B cell (primary cell): ENCODE measurements at regions not wholly inside any gene's neighbourhood (a gene's known extent, or its start where the extent isn't known, plus 50 kb on each side); places are given as distances from the start of the nearest gene placed in this dataset.

Source experiments
- ATAC-seq: fragments of 200-7000 bp; cut with Tn5 transposase; one replicate; pipeline ENCODE4 v1.10.0; 2021; ENCODE audit warnings: low read depth, mild to moderate bottlenecking, moderate number of reproducible peaks, moderate library complexity
- CTCF ChIA-PET: fragments of 350-600 bp; sonication (Branson Sonifier 250); formaldehyde crosslinking; loops from one replicate; lab custom pipeline; 2021; ENCODE audit warnings: antibody characterized with exemption, inconsistent platforms; lab: Charles Lee
- POLR2A ChIA-PET: fragments of 350-600 bp; sonication (Branson Sonifier 250); formaldehyde crosslinking; loops from one replicate; lab custom pipeline; 2021; ENCODE audit warnings: antibody characterized with exemption; lab: Charles Lee
- DNase-seq: peaks from one replicate; pipeline ENCODE4 v3.0.0; 2013
- H2AFZ ChIP-seq: 2 replicates; pipeline ENCODE4 v1.6.1; 2012; ENCODE audit warnings: mild to moderate bottlenecking, low read depth, low read length; ENCODE audit not compliant: insufficient read depth, poor library complexity, severe bottlenecking
- H3K27ac ChIP-seq, 2 donors: 1 replicate in 1 of 2; 2 replicates in 1 of 2; pipeline ENCODE4 v1.5.1; 2012 to 2013; ENCODE audit warnings: low read length in 2 of 2, mild to moderate bottlenecking in 2 of 2, moderate library complexity in 1 of 2
- H3K27me3 ChIP-seq, 4 experiments: fragments of 200-600 bp in 1 of 4; sonication (generic) in 1 of 4; replicated peaks in 1 of 4; 1 replicate in 2 of 4; 2 replicates in 2 of 4; pipeline versions ENCODE4 v1.6.1 to v1.7.0; 2013 to 2016; ENCODE audit warnings: low read length in 3 of 4, mild to moderate bottlenecking in 2 of 4, mixed read lengths in 1 of 4, moderate library complexity in 1 of 4; ENCODE audit not compliant: insufficient read depth in 4 of 4, control insufficient read depth in 3 of 4; ENCODE audit errors: control extremely low read depth in 1 of 4
- H3K36me3 ChIP-seq, 2 experiments: replicated peaks in 1 of 2; 1 replicate in 1 of 2; 2 replicates in 1 of 2; pipeline versions ENCODE4 v1.6.1 to v1.7.1; 2013; ENCODE audit warnings: low read length in 1 of 2; ENCODE audit not compliant: insufficient read depth in 2 of 2, control insufficient read depth in 1 of 2; ENCODE audit errors: control extremely low read depth in 1 of 2, extremely low read depth in 1 of 2
- H3K4me1 ChIP-seq, 2 donors: fragments of 200-600 bp in 1 of 2; sonication (generic) in 1 of 2; 1 replicate in 1 of 2; 2 replicates in 1 of 2; pipeline versions ENCODE4 v1.5.1 to v1.6.1; 2013 to 2017; ENCODE audit warnings: low read length in 2 of 2; ENCODE audit not compliant: control insufficient read depth in 2 of 2, insufficient read depth in 2 of 2
- H3K4me2 ChIP-seq: replicated peaks from 2 replicates; pipeline ENCODE3; 2012; ENCODE audit warnings: mild to moderate bottlenecking, low read depth, low read length; ENCODE audit not compliant: poor library complexity, severe bottlenecking
- H3K4me3 ChIP-seq, 5 experiments: fragments of 200-600 bp in 1 of 5; sonication (generic) in 1 of 5; 1 replicate in 3 of 5; 2 replicates in 2 of 5; pipeline versions ENCODE4 v1.5.1 to v1.7.0; 2011 to 2016; ENCODE audit warnings: low read length in 4 of 5, mild to moderate bottlenecking in 4 of 5, low read depth in 2 of 5, control low read depth in 1 of 5, moderate library complexity in 1 of 5; ENCODE audit not compliant: insufficient read depth in 1 of 5; ENCODE audit errors: control extremely low read depth in 1 of 5, extremely low read depth in 1 of 5
- H3K79me2 ChIP-seq: fragments of 200-600 bp; sonication (generic); one replicate; pipeline ENCODE4 v1.6.0; 2016; ENCODE audit warnings: low read length; ENCODE audit not compliant: control insufficient read depth, insufficient read depth
- H3K9ac ChIP-seq: fragments of 200-600 bp; sonication (generic); 2 replicates; pipeline ENCODE4 v1.6.1; 2017; ENCODE audit warnings: mild to moderate bottlenecking, low read length, moderate library complexity
- H3K9me3 ChIP-seq, 3 donors: one replicate each; pipeline versions ENCODE4 v1.6.1 to v1.7.1; 2013; ENCODE audit warnings: low read length in 2 of 3; ENCODE audit not compliant: control insufficient read depth in 2 of 3, insufficient read depth in 1 of 3; ENCODE audit errors: control extremely low read depth in 1 of 3
- H4K20me1 ChIP-seq: 2 replicates; pipeline ENCODE4 v1.6.0; 2012; ENCODE audit warnings: mild to moderate bottlenecking, low read length; ENCODE audit not compliant: insufficient read depth, control insufficient read depth, poor library complexity, severe bottlenecking
- H3K27ac Mint-ChIP-seq: one replicate; pipeline ENCODE4 v1.8.0; 2021; ENCODE audit warnings: mixed read lengths
- H3K27me3 Mint-ChIP-seq: one replicate; pipeline ENCODE4 v1.8.0; 2021; ENCODE audit warnings: mixed read lengths
- H3K4me1 Mint-ChIP-seq: one replicate; pipeline ENCODE4 v1.8.0; 2021; ENCODE audit warnings: mixed read lengths
- H3K4me3 Mint-ChIP-seq: one replicate; pipeline ENCODE4 v1.8.0; 2021; ENCODE audit warnings: mixed read lengths
- H3K9me3 Mint-ChIP-seq: one replicate; pipeline ENCODE4 v1.8.0; 2022; ENCODE audit warnings: mixed read lengths; ENCODE audit not compliant: insufficient read depth
- EZH2 ChIP-seq: IDR thresholded peaks from 2 replicates; pipeline ENCODE4 v1.6.1; 2012; ENCODE audit warnings: borderline replicate concordance, low read depth, mild to moderate bottlenecking, moderate library complexity, low read length; ENCODE audit not compliant: insufficient read depth, poor library complexity, severe bottlenecking
- WGBS: methylation state at CpG from one replicate; pipeline ENCODE4 v1.1.5; 2013; ENCODE audit warnings: missing lambda C conversion rate; ENCODE audit not compliant: insufficient coverage; 5-methylcytosine and 5-hydroxymethylcytosine counted together
- intact Hi-C: fragments of 100-400 bp; cut with micrococcal nuclease; formaldehyde crosslinking; loops from one replicate; pipeline ENCODE4 v1.10.0; 2022
- TF ChIP-seq, protein P1 (sequence below): fragments of 200-600 bp; IDR thresholded peaks from one replicate; pipeline ENCODE4 v1.8.0; 2022; ENCODE audit warnings: antibody characterized with exemption, mild to moderate bottlenecking

DNA sequence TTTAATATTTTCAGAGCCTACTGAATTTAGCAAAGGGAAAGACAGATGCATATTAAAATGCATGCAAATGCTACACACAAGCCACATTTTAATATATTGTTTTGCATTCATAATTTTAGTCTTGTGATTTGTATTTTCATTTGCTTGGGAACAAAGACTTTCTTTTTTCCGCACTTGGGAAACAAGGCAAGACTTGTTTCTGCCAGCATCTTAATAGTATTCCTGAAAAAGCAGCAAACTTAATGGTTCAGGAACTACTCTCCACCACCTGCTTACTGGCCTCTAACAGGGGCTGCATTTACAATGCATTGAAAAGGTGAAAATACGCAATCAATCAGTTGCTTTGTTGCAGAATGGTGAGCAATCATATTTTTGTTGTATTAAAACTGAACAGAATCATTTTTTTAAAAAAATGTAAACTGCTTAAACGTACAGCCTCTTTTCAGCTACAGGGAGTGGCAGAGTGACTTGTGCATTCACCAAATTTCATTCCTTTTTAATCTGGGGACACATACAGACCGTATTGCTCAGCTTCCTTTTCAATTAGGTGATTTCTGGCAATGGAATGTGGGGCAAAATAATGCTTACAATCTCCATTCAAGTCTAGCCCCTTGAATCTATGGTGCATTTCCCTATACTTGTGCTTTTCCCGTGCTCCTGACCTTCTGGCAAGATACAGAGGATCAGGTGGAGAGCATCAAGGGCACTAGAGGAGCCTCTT, 144.1 kb upstream of the BTG1 start:
- no peak for TF ChIP-seq EZH2
- TF ChIP-seq, protein P1, sequence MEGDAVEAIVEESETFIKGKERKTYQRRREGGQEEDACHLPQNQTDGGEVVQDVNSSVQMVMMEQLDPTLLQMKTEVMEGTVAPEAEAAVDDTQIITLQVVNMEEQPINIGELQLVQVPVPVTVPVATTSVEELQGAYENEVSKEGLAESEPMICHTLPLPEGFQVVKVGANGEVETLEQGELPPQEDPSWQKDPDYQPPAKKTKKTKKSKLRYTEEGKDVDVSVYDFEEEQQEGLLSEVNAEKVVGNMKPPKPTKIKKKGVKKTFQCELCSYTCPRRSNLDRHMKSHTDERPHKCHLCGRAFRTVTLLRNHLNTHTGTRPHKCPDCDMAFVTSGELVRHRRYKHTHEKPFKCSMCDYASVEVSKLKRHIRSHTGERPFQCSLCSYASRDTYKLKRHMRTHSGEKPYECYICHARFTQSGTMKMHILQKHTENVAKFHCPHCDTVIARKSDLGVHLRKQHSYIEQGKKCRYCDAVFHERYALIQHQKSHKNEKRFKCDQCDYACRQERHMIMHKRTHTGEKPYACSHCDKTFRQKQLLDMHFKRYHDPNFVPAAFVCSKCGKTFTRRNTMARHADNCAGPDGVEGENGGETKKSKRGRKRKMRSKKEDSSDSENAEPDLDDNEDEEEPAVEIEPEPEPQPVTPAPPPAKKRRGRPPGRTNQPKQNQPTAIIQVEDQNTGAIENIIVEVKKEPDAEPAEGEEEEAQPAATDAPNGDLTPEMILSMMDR = no peak
- no peaks in the 10 kb centered on the region for H4K20me1 ChIP-seq
- H3K9me3 Mint-ChIP-seq = no peaks in the 10 kb centered on the region
- no peaks in the 10 kb centered on the region for H3K27me3 ChIP-seq
- H3K27ac ChIP-seq = no peak overlapping the region
- no peaks in the 10 kb centered on the region for H3K27me3 Mint-ChIP-seq
- H3K4me1 ChIP-seq = no peaks in the 10 kb centered on the region
- H3K36me3 ChIP-seq = no peaks in the 10 kb centered on the region
- no peaks in the 10 kb centered on the region for H3K4me1 Mint-ChIP-seq
- H3K9ac ChIP-seq = no peak overlapping the region
- intact Hi-C loops = no loop called here
- H3K4me3 ChIP-seq = no peak overlapping the region
- WGBS = 100% methylated on average over 1 of the region's 5 CpGs
- no peak overlapping the region for H3K4me2 ChIP-seq
- POLR2A ChIA-PET = no interaction called here
- no peak overlapping the region for H3K4me3 Mint-ChIP-seq
- DNase-seq (no peak), ATAC-seq (no peak)
- H3K27ac Mint-ChIP-seq = no peak overlapping the region
- H2AFZ ChIP-seq = no peak overlapping the region
- no peaks in the 10 kb centered on the region for H3K79me2 ChIP-seq
- CTCF ChIA-PET = interaction anchor here (2.5 kb wide), 1 partner anchor 8 kb away, joined by 7 read pairs; no protein-coding TSS in a partner anchor
- H3K9me3 ChIP-seq = no peaks in the 10 kb centered on the region

DNA sequence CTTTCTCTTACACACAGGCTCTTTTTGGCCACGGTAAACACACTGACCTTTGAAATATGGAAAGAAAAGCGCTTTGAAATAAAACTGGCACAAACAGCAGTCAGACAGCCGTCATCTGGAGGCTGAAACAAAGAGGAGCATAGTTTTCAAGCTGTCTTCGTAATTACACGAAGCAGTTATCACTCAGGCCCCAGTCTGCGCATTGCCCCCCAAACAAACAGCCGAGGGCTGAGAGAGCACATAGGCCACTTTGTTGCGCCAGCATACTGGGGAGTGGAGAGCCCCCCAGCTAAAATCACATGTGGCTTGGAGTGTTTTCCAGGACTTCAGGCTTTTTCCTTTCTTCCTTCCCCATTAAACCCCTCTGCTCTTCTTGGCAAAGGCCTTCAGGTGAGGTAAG, 142.9 kb upstream of the BTG1 start:
- no peaks in the 10 kb centered on the region for H3K36me3 ChIP-seq
- Mint-ChIP-seq H3K4me3 (no peak overlapping the region), H3K27me3 (no peaks in the 10 kb centered on the region), H3K9me3 (no peaks in the 10 kb centered on the region), H3K27ac (peak overlapping the region; percentile 20), H3K4me1 (no peaks in the 10 kb centered on the region)
- no peak overlapping the region for H3K4me3 ChIP-seq
- H3K9ac ChIP-seq = no peak overlapping the region
- no peak overlapping the region for H2AFZ ChIP-seq
- CTCF ChIA-PET = no interaction called here
- no peak for ATAC-seq
- H3K9me3 ChIP-seq = no peaks in the 10 kb centered on the region
- intact Hi-C loops = no loop called here
- H3K79me2 ChIP-seq = no peaks in the 10 kb centered on the region
- H3K27me3 ChIP-seq = no peaks in the 10 kb centered on the region
- DNase-seq = no peak
- 98% methylated on average over 6 of the region's 8 CpGs for WGBS
- H4K20me1 ChIP-seq = no peaks in the 10 kb centered on the region
- POLR2A ChIA-PET = no interaction called here
- H3K27ac ChIP-seq = no peak overlapping the region
- no peak overlapping the region for H3K4me2 ChIP-seq
- TF ChIP-seq, protein P1 = no peak
- no peak for TF ChIP-seq EZH2
- no peaks in the 10 kb centered on the region for H3K4me1 ChIP-seq
